DND-41 (cell line): ENCODE measurements at regions not wholly inside any gene's neighbourhood (a gene's known extent, or its start where the extent isn't known, plus 50 kb on each side); places are given as distances from the start of the nearest gene placed in this dataset.

Source experiments
- EZH2 ChIP-seq: IDR thresholded peaks from 3 replicates; pipeline ENCODE4 v1.6.1; 2012; ENCODE audit warnings: borderline replicate concordance, low read depth, mild to moderate bottlenecking, moderate library complexity, low read length, inconsistent platforms; ENCODE audit not compliant: severe bottlenecking
- TF ChIP-seq, protein P1 (sequence below): IDR thresholded peaks from 2 replicates; pipeline ENCODE4 v1.5.1; 2012; ENCODE audit warnings: borderline replicate concordance, low read length, moderate library complexity, mild to moderate bottlenecking; ENCODE audit not compliant: poor library complexity, severe bottlenecking; ENCODE audit errors: extremely low read depth

DNA sequence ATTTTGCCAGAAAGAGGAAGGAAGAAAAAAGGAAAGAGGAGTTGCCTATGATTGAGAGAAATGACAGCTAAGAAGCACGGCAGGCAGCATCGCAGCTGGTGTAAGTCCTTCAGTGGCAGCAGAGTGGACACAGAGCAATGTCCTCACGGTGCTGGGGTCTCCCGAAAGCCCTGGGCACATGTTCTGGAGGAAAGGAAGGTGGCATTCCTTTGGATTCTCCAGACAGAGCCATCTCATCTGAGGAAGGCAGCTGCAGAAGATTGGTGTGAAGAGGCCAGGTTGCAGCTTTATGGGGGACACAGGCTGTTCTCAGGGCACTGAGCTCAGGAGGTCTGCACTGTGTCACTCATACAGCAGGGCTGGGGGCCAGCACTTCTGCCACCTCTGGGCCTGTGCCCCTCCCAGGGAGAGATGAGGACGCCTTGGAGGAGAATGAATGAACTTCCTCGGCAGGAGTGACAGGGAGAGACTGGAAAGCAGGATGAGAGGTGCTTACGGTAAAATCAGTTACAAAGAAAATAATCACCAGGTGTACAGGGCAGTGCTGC lies 252.0 kb upstream of the MYT1L start:
- TF ChIP-seq, protein P1, sequence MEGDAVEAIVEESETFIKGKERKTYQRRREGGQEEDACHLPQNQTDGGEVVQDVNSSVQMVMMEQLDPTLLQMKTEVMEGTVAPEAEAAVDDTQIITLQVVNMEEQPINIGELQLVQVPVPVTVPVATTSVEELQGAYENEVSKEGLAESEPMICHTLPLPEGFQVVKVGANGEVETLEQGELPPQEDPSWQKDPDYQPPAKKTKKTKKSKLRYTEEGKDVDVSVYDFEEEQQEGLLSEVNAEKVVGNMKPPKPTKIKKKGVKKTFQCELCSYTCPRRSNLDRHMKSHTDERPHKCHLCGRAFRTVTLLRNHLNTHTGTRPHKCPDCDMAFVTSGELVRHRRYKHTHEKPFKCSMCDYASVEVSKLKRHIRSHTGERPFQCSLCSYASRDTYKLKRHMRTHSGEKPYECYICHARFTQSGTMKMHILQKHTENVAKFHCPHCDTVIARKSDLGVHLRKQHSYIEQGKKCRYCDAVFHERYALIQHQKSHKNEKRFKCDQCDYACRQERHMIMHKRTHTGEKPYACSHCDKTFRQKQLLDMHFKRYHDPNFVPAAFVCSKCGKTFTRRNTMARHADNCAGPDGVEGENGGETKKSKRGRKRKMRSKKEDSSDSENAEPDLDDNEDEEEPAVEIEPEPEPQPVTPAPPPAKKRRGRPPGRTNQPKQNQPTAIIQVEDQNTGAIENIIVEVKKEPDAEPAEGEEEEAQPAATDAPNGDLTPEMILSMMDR: no peak
- TF ChIP-seq EZH2: no peak
